ENCODE measurements at regions not wholly inside any gene's neighbourhood (a gene's known extent, or its start where the extent isn't known, plus 50 kb on each side); places are given as distances from the start of the nearest gene placed in this dataset.

- H3K9me1 ChIP-seq (ENCODE audit: control insufficient read depth, extremely low read depth, insufficient read depth, low read length) = no peaks in the 10 kb centered on the region
- TF ChIP-seq EZH2 (IDR thresholded peaks at IDR 0.05; ENCODE audit: low read length) (no peak), CTCF (optimal IDR thresholded peaks at IDR 0.05 in 1 of 3, IDR thresholded peaks at IDR 0.05 in 1 of 3, conservative IDR thresholded peaks at IDR 0.05 in 1 of 3; ENCODE audit: extremely low read depth in 1 of 3, insufficient read depth in 2 of 3, low read length in 3 of 3) (peak; percentile 39 to 66 (median 52))
- H4K20me1 ChIP-seq (ENCODE audit: control insufficient read depth, extremely low read depth, insufficient read depth, low read length) = no peaks in the 10 kb centered on the region
- H2AFZ ChIP-seq (ENCODE audit: control insufficient read depth, low read length) = no peak overlapping the region
- dilution Hi-C loops (cut with MboI; ENCODE audit: extremely low pct_ligation_motif_present, low sequenced_read_pairs) = no loop called here
- DNase-seq (ENCODE audit: low read depth, low spot score) = no peak
- no peaks in the 10 kb centered on the region for H3K36me3 ChIP-seq (ENCODE audit: control insufficient read depth in 2 of 2, extremely low read depth in 1 of 2, insufficient read depth in 2 of 2, low read length in 2 of 2)
- no peaks in the 10 kb centered on the region for H3K9me3 ChIP-seq (ENCODE audit: control insufficient read depth, low read depth, low read length)
- H3K79me2 ChIP-seq (ENCODE audit: control insufficient read depth, insufficient read depth, low read length) = no peaks in the 10 kb centered on the region
- H3K4me1 ChIP-seq (ENCODE audit: control insufficient read depth, extremely low read depth, insufficient read depth, low read length) = no peaks in the 10 kb centered on the region
- H3K27me3 ChIP-seq (ENCODE audit: control insufficient read depth, extremely low read depth, insufficient read depth, low read length) = no peaks in the 10 kb centered on the region
- no peak overlapping the region for H3K27ac ChIP-seq (ENCODE audit: control insufficient read depth, insufficient read depth, low read length)
- H3K4me2 ChIP-seq (ENCODE audit: control insufficient read depth, extremely low read depth, insufficient read depth, low read depth, low read length) = no peak overlapping the region
- H3K4me3 ChIP-seq (ENCODE audit: control insufficient read depth in 2 of 3, extremely low read depth in 1 of 3, insufficient read depth in 2 of 3, low read depth in 1 of 3, low read length in 3 of 3) = no peak overlapping the region
- FAIRE-seq = no peak
- H3K9ac ChIP-seq (ENCODE audit: control insufficient read depth, extremely low read depth, insufficient read depth, low read length) = no peak overlapping the region
These were observed 676.5 kb downstream of the DMRTA1 start for GRCh38 chr9:23123048-23123632.

GRCh38 chr9:23145467-23145866, 680.6 kb downstream of the ELAVL2 start:
- H2AFZ ChIP-seq (ENCODE audit: control insufficient read depth, low read length) = no peak overlapping the region
- H4K20me1 ChIP-seq (ENCODE audit: control insufficient read depth, extremely low read depth, insufficient read depth, low read length) = no peaks in the 10 kb centered on the region
- H3K36me3 ChIP-seq (ENCODE audit: control insufficient read depth in 2 of 2, extremely low read depth in 1 of 2, insufficient read depth in 2 of 2, low read length in 2 of 2) = no peaks in the 10 kb centered on the region
- no peak overlapping the region for H3K4me3 ChIP-seq (ENCODE audit: control insufficient read depth in 2 of 3, extremely low read depth in 1 of 3, insufficient read depth in 2 of 3, low read depth in 1 of 3, low read length in 3 of 3)
- H3K27me3 ChIP-seq (ENCODE audit: control insufficient read depth, extremely low read depth, insufficient read depth, low read length) = no peaks in the 10 kb centered on the region
- H3K27ac ChIP-seq (ENCODE audit: control insufficient read depth, insufficient read depth, low read length) = no peak overlapping the region
- no peak overlapping the region for H3K4me2 ChIP-seq (ENCODE audit: control insufficient read depth, extremely low read depth, insufficient read depth, low read depth, low read length)
- no peak for FAIRE-seq
- H3K9ac ChIP-seq (ENCODE audit: control insufficient read depth, extremely low read depth, insufficient read depth, low read length) = no peak overlapping the region
- TF ChIP-seq CTCF (optimal IDR thresholded peaks at IDR 0.05 in 1 of 3, IDR thresholded peaks at IDR 0.05 in 1 of 3, conservative IDR thresholded peaks at IDR 0.05 in 1 of 3; ENCODE audit: extremely low read depth in 1 of 3, insufficient read depth in 2 of 3, low read length in 3 of 3) (no peak), EZH2 (IDR thresholded peaks at IDR 0.05; ENCODE audit: low read length) (no peak)
- H3K4me1 ChIP-seq (ENCODE audit: control insufficient read depth, extremely low read depth, insufficient read depth, low read length) = no peaks in the 10 kb centered on the region
- DNase-seq (ENCODE audit: low read depth, low spot score) = no peak
- no peaks in the 10 kb centered on the region for H3K9me1 ChIP-seq (ENCODE audit: control insufficient read depth, extremely low read depth, insufficient read depth, low read length)
- H3K79me2 ChIP-seq (ENCODE audit: control insufficient read depth, insufficient read depth, low read length) = no peaks in the 10 kb centered on the region
- H3K9me3 ChIP-seq (ENCODE audit: control insufficient read depth, low read depth, low read length) = no peaks in the 10 kb centered on the region
- dilution Hi-C loops (cut with MboI; ENCODE audit: extremely low pct_ligation_motif_present, low sequenced_read_pairs) = no loop called here
